HG03175 (cell line): ENCODE measurements at regions not wholly inside any gene's neighbourhood (a gene's known extent, or its start where the extent isn't known, plus 50 kb on each side); places are given as distances from the start of the nearest gene placed in this dataset.
"Not testable (repeated sequence)": the region's sequence is repeated elsewhere in the genome, so short reads cannot be mapped to it uniquely, and the experiment has no call there.

Source experiments
- ATAC-seq: cut with Tn5 transposase; IDR thresholded peaks from one replicate; pipeline ENCODE4 v1.9.1; 2021; ENCODE audit warnings: mild to moderate bottlenecking, moderate library complexity; ENCODE audit not compliant: unreplicated experiment

DNA sequence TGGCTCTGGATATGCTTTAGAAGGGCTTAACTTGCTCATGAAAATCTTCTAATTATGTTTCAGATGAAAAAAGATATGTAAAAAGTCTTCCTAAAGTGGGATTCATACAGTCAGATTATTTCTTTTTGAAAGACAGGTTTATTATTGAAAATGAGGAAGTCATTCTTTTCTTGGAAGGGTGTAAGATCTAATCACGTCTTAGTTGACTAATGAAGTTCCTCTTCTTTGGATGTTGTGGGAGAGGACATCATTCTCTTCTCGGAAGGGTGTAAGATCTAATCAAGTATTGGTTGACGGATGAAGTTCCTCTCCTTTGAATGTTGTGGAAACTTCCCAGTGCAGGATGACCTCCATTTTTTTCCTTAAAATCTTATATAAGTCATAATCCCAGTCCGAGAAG lies 74.9 kb downstream of the ALG10 start:
- no peak for ATAC-seq

GRCh38 chr12:34105392-34105933 lies 83.2 kb downstream of the ALG10 start:
- ATAC-seq, result no peak

GRCh38 chr12:34106172-34106571 lies 83.9 kb downstream of the ALG10 start:
- ATAC-seq, result no peak

DNA sequence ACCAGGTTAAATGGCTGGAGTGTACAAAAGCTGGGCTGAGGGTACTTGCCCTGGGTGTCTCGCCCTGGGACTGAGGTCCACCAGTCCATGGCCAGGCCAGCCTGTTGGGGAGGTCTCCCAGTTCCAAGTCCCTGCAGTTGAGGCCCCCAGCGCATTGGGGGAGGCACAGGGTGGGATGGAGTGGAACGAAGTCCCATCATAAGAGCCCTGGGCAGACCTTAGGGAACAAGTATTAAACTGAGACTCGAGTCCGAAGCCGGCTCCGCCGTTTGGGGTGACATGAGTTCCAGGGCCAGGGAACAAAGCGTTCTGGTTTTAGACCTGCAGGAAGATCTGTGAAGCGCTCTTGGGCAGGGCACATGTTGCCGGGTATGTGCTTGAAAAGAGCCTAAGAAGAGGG lies 84.7 kb downstream of the ALG10 start:
- no peak for ATAC-seq

- no peak for ATAC-seq
These were observed 85.6 kb downstream of the ALG10 start for GRCh38 chr12:34107781-34108404.

DNA sequence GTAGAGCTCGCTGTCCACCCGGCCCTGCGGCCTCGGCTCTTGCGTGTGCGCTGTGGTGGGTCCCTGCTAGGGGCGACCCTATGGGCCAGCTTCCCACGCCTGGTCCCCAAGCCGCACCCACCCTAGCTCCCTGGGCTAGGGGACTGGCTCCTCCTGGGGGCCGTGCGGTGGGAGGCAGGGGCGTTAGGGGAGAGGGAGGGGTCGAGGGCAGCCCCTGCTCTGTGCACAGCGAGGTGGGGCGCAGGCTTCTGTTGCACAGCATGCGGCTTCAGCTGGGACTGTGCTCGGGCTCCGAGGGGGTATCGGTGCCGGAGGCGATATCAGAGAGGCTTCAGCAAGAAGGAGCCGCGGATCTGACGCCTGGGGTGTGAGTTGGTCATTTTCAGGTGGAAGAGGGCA lies 86.1 kb downstream of the ALG10 start:
- no peak for ATAC-seq

- ATAC-seq, result no peak
These were observed 86.7 kb downstream of the ALG10 start for GRCh38 chr12:34108967-34109366.

DNA sequence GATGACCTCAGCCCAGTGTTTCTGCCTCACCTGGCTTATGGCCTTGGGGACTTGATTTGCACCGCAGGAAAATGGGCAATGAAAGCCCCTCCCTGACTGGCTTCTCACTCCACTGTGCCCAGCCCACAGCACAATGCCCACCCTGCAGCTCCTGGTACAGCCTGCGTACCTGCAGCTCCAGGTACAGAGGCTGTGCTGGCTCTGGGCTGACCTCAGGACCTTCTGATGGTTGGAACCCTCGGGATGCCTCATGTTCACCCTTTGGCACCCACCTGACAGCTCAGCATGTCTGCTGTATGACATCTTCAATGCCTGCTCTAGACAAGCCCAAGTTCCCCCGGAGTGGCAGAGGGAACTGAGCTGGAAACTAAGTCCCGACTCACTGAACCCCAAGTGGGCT lies 87.1 kb downstream of the ALG10 start:
- ATAC-seq, result no peak

DNA sequence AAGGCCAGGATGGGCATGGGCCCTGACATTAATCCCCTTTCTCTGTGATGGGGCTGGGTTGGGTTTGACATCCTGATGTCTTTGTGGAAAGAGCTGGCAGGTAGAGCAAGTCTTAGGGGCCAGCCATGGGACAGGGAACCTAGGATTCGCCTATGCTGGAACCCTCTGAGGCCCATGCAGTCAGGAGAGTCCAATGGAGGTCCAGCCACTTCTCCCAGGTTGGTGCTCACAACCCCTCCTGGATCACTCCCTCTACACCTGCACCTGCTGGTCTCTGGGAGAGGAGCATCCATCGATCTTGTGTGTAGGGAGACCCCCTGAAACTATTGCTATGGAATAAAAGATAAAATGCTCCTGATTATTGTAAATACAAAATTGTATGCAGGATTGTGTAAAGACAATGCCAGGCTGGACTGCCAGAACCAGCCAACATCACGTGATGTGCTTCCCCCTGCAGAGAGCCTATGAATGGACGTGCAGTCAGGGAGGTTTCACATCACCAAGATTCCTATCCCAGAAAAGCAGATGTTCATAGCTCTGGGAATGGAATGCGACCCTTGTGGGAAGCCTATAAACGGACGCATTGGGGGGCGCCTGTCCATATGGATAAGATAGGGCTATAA lies 87.7 kb downstream of the ALG10 start:
- not testable (repeated sequence) for ATAC-seq

DNA sequence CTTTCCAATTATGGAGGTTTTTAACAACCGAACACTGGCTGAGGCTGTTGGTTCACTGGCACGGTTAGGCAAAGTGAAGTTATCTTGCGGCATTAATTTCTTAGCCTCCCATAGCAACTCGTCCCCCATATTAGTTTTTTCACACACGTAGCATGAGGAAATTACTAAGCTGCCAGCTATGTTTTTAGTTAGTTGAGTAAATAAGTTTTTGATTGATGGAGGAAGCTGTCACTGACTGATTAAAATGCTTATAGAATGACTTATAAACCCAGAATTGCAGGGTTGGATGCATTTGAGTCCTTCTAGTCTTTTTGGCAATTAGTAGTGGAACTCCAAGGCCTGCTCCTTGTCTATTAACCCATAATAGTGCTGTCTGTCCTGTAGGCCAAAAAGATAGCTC lies 97.1 kb downstream of the ALG10 start:
- no peak for ATAC-seq

- ATAC-seq, result no peak
These were observed 99.1 kb downstream of the ALG10 start for GRCh38 chr12:34121360-34121759.

DNA sequence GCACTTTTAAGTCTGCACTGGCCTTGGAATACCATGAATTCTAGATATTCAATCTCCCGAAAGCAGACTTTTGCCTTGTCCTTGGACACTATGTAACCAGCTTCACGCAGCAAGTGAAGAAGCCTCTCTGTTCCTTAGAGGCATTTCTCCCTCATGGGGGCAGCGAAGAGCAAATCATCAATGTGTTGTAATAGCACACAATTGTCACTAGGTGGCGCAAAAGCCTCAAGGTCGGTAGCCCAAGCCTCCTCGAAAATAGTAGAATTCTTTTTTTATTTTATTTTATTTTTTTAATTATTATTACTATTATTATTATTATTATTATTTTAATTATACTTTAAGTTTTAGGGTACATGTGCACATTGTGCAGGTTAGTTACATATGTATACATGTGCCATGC lies 100.8 kb downstream of the ALG10 start:
- ATAC-seq, result peak; percentile 53

- no peak for ATAC-seq
These were observed 102.3 kb downstream of the ALG10 start for GRCh38 chr12:34124608-34125007.

DNA sequence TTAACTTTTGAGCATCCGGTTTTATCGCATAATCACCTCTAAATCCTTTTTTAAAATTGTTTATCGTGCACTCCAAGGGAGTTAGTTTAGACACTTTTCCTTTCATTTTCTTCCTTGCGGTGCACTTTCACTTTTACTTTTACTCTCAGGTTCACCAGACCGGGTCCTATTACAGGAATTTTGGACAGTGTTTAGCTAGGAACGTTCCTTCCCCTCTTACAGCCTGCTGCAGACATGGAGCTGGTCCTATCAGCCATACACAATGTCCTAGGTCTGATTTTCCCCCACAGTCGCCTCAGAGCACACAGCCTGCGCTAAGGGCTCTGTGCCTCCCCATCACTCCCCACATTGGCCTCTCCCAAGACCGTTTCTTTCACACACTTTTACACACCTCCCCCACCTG lies 103.9 kb downstream of the ALG10 start:
- no peak for ATAC-seq

- no peak for ATAC-seq
These were observed 104.5 kb downstream of the ALG10 start for GRCh38 chr12:34126805-34127204.

DNA sequence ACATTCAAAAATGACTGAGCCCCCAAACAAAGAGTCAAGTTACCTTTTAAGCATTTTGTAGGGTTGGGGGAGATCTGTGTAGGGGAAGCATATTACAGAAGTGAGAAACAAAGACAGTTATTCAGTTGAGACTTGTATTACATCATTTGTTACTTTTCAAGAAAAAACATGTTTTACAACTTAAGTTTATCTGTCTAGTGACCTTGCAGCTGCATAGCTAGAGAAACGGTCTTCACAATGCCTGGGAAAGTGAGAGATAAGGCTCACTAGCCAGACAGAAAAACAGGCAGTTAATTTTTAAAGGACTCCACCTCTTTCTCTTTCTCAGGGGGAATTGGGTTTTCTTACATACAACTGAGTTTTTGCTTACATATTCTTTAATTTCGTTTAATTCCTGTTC lies 105.1 kb downstream of the ALG10 start:
- ATAC-seq, result not testable (repeated sequence)

DNA sequence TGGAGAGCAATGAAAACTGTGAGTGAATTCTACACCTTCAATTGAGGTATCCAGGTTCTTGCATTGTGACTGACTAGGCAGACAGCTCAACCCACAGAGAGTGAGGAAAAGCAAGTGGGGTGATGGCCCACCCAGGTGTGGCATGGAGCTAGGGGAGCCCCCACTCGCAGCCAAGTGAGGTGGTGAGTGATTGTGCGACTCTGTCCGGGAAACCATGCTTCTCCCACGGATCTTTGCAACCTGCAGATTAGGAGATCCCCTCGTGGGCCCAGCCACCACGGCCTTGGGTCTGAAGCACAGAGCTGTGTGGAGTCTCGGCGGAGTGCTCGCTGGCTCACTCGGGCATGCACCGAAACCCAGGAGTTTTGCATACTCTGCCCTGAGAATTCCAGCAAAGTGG lies 120.1 kb downstream of the ALG10 start:
- ATAC-seq, result no peak

GRCh38 chr12:34151019-34151418 lies 128.7 kb downstream of the ALG10 start:
- no peak for ATAC-seq

GRCh38 chr12:34163443-34163842 lies 141.1 kb downstream of the ALG10 start:
- no peak for ATAC-seq

GRCh38 chr12:34166427-34167060 lies 144.2 kb downstream of the ALG10 start:
- no peak for ATAC-seq

DNA sequence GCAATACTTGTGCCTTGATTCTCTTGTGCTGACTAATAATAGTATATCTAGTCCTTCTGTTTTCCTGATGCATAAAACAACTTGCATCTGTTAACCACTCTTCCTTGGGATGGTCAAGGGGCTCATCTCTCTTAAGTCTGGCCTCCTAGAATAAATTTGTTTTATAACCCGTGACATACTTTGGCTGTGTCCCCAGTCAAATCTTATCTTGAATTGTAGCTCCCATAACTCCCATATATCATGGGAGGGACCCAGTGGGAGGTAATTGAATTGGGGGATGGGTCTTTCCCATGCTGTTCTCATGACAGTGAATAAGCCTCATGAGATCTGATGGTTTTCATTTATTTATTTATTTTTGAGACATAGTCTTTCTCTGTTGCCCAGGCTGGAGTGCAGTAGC lies 146.2 kb downstream of the ALG10 start:
- ATAC-seq, result not testable (repeated sequence)

- ATAC-seq, result no peak
These were observed 164.2 kb downstream of the ALG10 start for GRCh38 chr12:34186492-34186891.
